Stimulated activated CD4-positive, alpha-beta T cell treated with anti-CD3 and anti-CD28 coated beads, Interleukin-2, amount 100 ng/mL, for 24 hours (primary cell): ENCODE measurements at regions not wholly inside any gene's neighbourhood (a gene's known extent, or its start where the extent isn't known, plus 50 kb on each side); places are given as distances from the start of the nearest gene placed in this dataset.
"Not testable (repeated sequence)": the region's sequence is repeated elsewhere in the genome, so short reads cannot be mapped to it uniquely, and the experiment has no call there.

ENCODE experiments used
- DNase-seq, 2 donors: peaks; one replicate each; pipeline ENCODE4 v3.0.0-alpha.2; 2020

DNA sequence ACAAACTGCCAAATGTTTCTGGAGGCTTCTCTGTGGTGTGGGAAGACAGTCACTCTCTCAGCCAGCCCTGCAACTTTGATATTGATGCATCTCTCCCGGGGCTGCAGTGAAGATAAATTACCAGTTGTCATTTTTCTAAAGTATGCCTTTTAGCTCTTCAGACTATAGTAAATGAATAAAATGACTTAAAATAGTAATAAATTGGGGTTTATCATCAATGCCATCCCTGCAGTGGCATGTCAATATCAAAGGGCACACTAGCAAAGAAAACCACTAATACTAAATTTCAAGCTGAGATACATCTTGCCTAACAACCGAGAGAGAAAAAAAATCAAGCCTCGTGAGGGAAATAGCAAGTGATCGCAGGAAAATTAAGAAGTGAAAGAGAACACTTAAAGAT lies 749.5 kb upstream of the SLC39A10 start:
- no peak for DNase-seq

DNA sequence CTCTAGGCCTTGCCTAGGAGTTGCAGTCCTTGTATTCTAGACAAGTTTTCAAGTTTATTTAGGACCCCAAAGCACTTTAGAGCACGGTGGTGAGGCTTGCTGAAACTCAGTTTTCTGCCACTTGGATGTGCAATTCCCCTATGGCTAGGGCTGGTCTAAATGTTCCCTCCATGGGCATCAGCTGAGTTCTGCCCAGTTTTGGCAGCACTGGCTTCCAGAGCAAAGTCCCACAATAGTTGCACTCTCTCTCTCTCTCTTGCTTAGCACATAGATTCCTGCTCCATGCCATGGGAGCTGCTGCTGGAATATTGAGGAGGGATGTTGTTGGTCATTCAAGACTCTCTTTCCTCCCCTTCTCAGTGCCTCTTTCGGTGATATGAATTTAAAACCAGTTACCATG lies 760.2 kb upstream of the SLC39A10 start:
- no peak for DNase-seq

DNA sequence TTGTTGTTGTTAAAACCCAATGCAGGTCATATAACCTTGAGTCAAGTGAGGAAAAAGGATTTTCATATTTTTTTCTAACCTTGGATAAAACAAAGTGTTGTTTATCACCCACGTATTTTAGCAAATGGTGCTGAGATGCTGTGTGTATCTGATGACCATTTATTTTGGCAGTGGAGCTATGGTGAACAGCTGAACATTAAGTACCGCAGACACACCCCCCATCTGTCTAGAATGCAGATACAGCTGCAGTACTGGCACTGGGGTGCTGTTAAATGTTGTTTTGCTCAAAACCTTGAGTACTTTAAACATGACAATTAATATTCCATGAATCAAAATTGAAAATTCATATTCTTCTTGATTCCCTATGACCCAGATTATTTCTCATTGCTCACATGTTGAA lies 773.3 kb upstream of the SLC39A10 start:
- no peak for DNase-seq

DNA sequence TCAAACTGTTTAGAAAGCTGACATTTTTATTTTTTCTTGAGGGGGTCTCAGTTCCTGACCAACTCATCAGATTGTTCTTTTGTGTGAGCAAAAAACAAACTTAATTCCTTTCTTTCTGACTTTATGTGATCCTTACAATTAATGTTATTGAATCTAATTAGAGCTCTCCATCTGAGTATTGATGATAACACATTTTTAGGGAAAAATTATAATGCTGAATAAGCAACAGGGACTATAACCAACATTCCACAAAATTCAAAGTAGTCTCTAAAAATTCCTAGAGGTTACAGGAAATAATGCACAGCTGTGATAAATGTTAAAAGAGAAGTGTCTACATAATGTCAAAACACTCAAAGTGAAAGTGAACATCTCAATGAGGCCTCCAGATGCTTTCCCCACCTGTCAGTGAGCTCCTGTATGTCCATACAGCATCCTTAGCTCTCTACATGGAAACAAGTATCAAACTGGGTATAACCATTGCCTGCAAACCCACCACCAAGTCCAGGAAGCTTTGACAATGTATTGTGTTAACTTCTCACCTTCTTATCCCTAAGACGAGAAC lies 786.0 kb upstream of the SLC39A10 start:
- DNase-seq, result no peak

DNA sequence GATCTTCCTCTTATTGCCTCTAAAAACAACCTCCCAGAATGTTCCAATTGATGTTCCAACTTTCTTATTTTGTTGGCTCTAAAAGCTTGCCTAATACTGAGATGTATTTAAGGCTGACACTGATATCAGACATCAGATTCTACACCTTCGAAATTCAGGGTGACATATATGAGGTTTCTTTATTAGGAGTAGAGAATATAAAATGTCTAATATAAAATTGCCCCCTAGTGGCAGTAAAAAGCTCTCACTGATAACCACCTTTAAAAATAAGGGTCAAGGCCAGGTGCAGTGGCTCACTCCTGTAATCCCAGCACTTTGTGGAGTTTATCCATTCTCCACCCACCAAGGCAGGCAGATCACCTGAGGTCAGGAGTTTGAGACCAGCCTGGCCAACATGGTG lies 789.7 kb upstream of the SLC39A10 start:
- DNase-seq, result no peak

DNA sequence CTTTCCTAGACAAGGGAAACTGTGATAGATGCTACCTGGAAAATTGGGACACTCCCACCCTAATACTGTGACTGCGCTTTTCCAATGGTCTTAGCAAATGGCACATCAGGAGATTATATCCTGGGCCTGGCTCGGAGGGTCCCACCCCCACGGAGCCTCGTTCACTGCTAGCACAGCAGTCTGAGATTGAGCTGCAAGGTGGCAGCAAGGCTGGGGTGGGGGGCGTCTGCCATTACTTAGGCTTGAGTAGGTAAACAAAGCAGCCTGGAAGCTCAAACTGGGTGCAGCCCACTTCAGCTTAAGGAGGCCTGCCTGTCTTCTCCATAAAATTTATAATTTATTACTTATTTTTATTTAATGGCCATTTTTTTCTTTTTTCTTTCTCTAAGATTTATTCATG lies 802.1 kb upstream of the SLC39A10 start:
- DNase-seq, result no peak

DNA sequence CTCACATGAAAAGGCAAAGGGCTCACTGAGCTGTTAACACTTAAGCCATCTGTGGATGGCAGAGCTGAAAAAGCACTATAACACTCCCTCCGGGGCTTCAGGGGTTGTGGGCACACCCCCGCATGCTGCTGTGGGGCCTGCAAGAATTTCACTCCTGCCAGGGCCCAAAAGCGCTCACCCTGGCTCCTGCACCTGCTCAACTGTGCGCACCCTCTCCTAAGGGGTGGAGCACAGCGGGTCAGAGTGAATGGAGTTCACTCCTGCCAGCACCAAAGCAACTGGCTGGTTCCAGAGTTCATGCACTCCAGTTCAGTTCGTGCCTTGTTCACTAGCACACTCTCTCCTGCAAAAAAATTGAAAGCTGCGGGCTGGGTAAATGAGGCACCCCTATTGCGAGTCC lies 814.2 kb upstream of the SLC39A10 start:
- DNase-seq, result no peak

DNA sequence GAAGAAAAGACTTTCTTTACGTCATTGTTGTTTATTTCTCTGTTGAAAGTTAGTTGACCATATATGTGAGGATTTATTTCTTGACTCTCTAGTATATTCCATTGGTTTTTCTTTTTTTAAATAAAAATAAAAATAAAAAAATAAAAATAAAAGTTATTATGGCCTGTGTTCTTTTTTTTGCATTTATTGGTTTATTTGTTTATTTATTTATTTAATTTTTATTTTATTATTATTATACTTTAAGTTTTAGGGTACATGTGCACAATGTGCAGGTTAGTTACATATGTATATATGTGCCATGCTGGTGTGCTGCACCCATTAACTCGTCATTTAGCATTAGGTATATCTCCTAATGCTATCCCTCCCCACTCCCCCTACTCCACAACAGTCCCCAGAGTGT lies 822.7 kb upstream of the SLC39A10 start:
- DNase-seq, result not testable (repeated sequence)

DNA sequence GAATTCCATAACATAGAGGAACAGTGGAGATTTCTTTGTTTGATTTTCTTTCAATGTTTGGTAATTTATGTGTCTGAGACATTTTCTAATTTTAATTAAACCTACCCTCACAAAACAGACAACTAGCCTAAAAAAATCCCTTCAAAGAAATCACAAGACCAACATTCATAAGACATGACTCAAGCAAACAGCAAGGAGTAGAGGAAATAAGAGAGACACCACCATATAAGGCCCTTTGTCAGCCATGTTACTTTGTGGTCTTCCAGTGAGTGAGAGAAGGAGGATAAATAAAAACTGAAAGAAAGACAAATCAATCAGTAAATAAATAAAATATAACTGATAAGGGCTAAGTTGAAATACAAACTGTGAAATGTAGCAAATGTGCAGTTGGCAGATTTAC lies 830.8 kb upstream of the SLC39A10 start:
- DNase-seq, result no peak

DNA sequence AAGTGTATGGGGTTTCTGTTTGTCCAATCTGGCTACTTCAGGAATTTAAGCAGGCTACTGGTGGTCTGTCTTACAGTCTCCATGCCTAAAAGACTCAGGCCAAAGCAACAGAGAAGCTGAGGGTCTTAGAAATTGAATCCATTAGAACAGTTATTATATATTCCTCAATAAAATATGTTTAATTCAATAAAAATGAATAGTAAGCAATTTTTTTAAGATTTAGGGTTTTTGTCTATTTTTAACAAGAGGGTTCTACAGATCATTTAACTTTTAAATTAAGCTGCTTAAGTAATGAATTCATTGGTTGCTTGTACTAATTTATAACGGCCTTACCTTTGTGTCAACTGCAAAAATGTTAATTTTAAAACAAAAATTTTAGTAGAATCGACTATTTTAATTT lies 832.6 kb upstream of the SLC39A10 start:
- no peak for DNase-seq

DNA sequence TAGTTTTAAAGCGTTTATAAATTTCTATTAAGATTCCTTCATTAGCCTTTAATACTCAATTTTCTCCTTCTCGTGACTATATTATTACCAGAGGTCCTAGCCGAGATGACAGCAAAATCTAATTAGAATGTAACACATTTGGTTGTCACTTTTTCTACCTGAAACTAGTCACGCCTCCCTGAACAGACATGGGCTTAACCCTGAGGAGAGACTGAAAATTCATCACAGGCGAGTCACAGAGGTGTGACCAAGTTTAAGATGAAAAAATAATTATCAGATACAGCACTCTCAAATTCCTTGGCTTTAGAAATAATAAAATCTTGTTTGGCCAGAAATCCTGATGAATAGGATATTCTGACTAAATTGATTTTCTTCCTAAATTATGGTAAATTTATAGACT lies 834.4 kb upstream of the SLC39A10 start:
- DNase-seq, result no peak

DNA sequence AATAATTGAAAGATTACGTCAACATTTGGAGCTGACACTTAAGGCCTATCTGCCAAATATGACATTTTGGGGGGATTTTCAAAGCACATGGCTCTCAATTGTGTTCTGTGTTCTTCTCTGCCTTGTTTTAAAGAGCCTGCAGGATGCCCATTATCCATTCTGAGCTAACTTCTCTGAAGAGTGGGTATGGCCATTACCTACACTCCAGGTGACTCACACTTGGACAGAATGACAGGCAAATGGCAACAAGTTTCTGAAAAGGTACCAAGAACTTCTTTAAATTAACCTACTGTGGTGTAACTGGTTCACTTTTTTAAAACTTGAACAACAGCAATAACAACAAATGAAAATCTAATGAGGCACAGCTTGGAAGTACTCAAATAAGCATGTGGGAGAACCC lies 834.9 kb upstream of the SLC39A10 start:
- DNase-seq, result no peak

DNA sequence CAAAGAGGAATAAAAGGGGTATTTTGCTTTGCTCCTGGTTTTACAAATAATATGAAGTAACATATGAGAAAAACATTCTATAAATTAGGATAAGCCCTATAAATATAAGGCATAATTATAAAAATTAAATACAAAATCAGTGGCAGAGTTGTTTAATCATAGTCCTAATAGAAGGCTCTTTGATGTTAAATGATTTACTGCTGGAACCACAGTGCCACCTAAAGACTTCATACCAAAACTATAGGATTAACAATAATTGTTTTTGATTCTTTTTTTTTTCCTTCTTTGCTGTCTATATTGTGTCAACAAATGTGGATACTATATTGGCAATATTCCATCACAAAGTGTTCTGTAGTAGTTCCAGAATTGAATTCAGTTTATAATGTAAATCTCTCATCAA lies 837.7 kb upstream of the SLC39A10 start:
- no peak for DNase-seq

DNA sequence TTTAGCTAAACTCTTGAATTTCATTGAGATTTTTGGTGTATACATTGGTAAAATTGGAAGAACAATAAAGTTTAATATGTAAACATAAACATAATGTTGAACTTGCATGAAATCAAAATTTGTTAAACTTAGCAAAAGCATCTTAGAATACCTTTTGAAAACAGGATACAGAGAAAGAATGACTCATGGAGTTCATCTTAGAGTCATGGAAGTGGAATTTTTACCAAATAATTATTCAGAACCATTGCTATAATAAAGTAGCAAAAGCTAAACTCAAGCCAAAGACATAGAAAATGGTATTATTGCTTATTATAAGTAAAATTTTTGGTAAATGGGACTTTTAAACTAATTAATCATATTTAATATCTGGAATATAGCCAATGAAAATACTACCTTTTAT lies 841.6 kb upstream of the SLC39A10 start:
- DNase-seq, result no peak

DNA sequence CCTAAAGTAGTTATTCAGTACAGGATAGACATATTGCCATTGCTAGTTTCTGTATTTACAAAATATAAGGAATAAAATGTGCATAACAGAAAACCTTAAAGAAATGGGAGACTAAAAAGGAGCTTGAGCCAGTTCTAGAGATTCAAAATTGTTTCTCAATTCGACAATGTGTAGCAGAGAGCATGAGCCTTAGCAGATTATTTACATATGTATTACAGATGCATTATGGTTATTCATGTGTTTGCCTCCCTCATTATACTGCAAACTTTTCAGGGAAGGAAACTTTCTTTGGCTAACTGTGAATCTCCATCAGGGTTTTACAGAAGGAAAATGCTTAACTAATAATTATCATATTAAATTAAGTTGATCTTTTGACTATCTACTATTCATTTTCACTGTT lies 854.4 kb upstream of the SLC39A10 start:
- no peak for DNase-seq

DNA sequence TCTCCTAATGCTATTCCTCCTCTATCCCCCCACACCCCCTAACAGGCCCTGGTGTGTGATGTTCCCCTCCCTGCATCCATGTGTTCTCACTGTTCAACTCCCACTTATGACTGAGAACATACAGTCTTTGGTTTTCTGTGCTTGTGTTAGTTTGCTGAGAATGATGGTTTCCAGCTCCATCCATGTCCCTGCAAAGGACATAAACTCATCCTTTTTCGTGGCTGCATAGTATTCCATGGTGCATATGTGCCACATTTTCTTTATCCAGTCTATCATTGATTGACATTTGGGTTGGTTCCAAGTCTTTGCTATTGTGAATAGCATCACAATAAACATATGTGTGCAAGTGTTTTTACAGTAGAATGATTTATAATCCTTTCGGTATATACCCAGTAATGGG lies 870.0 kb upstream of the SLC39A10 start:
- not testable (repeated sequence) for DNase-seq

DNA sequence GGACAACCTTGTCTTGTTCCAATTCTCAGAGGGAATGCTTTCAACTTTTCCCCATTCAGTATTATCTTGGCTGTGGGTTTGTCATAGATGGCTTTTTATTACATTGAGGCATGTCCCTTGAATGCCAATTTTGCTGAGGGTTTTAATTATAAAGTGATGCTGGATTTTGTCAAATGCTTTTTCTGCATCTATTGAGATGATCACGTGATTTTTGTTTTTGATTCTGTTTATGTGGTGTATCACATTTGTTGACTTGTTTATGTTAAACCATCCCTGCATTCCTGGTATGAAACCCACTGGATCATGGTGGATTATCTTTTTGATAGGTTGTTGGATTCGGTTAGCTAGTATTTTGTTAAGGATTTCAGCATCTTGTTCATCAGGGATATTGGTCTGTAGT lies 885.6 kb upstream of the SLC39A10 start:
- not testable (repeated sequence) for DNase-seq

DNA sequence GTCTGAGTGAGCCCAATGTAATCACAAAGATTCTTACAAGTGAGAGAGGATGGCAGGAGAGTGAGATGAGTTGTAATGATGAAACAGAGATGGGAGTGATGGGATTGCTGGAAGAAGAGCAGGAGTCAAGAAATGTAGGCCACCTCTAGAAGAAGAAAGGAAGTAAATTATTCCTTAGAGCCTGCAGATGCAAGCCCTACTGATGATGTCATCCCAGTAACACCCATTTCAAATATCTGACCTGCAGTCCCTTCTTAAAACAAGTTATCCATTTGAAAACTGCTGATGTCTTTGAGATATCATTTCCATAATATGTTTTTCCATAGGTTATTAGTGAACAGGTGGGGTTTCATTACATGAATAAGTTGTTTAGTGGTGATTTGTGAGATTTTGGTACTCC lies 888.0 kb upstream of the SLC39A10 start:
- no peak for DNase-seq

DNA sequence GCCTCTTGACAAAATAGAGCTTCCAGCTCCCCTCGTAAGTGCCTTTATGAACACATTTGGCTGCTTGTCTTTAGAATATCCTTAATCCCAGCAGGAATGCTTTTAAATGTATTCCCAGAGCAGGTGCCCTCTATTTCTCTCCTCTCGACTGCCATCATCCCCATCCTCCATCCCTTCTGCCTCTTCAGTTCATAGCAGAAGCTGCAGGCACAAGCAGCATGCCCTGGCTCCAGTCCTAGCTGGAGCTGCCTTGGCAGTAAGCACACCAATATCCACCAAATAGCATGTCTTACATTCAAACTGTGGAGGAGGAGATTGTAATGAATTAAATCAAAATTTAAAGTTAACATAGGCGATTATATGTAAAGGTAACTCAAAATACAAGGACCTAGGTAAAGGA lies 891.3 kb upstream of the SLC39A10 start:
- DNase-seq, result no peak

DNA sequence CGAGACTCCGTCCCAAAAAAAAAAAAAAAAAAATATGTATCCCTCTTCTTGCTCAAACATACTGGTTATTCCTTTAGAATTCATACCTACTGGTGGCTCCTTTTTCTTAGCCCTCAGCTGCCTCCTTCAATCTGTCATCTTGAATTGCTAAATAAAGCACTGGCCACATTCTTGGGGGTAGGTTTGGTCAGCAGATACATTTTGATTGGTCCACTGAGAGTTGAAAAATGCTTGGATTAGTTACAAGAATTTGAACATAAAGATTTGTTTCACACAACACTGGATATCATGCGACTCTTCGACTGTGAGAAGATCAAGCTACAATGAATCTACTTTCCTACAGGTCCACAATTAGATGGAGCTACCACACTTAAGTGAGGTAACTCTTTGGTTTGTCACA lies 906.1 kb upstream of the SLC39A10 start:
- DNase-seq, result no peak

DNA sequence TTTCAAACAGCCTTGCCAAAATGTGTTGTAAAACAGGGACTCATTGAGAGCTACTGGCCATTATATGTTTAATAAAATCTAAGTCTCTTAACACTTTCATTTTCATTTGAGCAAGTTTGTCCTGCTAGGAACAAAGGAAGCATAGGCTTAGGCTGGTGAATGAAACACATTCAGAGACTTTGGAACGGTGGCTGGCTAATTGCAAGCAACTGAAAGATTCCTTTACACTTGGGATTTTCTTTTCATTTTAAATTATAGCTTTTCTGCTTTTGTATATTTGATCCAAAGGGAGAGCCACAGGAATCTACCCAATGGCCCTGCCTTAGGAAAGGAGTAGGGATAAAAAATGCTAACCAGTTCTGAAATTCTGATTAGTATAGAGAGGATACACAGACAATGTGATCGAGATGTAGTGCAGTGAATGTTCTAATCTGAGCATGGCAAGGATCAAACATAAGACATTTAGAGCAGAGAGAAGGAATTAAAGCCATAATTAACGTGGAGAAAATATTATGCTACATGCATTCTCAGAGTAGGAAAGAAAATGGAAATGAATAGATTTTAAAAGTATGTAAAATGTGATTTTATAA lies 911.4 kb upstream of the SLC39A10 start:
- no peak for DNase-seq

DNA sequence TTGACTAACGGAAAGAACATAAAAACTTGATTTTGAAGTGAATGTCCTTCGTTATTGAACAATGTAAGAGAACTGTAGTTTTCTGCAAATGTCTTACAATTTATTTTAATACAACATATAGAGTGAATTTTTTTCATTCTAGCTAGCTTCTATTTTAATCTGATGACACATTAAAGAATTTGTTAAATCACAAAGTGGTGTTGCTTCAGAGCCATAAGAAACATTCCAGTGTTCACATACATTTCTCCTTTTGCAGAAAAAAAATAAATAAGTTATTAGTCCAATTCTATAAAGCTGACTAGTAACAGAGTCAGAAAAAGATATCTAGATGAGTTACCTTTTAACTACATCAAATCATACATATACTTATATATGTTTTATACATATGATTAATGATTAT lies 914.3 kb upstream of the SLC39A10 start:
- no peak for DNase-seq

DNA sequence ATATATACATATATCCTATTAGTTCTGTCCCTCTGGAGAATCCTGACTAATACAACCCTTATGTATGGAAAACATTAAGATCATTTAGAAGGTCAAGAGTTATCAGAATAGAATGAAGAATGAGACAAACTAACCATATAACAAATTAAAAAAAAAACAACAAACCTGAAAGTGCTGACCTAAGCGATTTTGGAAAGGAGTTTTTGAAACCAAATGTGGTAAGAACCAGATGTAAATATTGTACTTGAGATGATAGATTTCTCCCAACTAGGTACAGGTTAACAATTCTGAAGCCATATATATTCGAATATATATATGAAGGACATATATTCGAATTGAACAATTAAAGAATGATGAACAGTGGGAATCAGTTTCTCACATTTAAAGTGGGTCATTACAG lies 917.8 kb upstream of the SLC39A10 start:
- DNase-seq, result no peak

DNA sequence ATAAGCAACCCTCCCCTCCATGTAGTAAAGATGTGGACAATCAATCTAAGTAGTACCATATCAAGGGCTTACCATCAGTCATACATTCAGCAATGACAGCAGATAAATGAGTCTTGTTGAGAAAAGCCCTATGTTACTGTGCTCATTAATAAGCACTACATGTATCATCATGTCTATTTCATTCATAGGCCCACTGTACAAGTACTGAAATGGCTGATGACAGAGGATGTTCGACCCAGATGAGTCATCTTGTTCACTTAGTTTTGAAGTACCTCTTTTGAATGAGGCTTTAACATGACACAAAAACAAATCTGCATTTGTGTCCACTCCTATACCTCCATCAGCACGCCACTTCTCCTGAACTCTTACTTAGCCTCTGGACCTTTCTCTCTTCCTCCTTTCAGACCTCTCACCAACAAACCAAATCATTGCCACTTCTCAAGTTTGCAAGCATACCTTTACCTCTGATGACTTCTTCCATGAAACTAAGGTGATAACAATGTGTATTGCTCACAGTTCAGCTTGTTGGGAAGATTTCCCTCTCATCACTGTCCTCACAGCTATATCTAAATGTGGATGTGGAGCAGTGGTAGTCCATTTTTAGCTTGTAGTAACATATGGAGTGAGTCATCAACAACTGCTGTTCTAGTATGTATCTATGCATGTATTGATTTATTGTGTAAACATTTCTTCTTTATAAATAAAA lies 921.0 kb upstream of the SLC39A10 start:
- DNase-seq, result no peak

DNA sequence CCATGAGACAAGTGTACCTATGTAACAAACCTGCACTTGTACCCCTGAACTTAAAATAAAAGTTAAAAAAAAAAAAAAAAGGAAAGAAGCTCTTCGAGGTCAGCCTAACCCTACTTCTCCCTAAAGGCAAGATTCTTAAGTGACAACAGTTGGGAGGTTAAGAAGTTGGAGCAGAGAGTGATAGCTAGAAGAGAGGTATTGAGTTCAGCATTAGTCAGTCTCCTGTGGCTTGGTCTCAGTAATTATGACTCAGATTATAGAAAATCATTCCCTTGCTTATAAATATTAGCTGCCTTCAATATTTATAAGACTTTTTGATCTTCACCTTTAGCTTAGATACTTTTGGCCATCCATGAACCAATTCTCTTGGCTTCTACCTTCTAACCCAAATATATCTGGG lies 926.8 kb upstream of the SLC39A10 start:
- no peak for DNase-seq
